Activated CD4-positive, alpha-beta T cell treated with anti-CD3 and anti-CD28 coated beads, Interleukin-2, amount 10 ng/mL, durations not matched to agents 24 days and 14 days (primary cell): ENCODE measurements at regions not wholly inside any gene's neighbourhood (a gene's known extent, or its start where the extent isn't known, plus 50 kb on each side); places are given as distances from the start of the nearest gene placed in this dataset.

Experiments used
- DNase-seq: peaks from one replicate; pipeline ENCODE4 v3.0.0; 2022
- H3K27ac Mint-ChIP-seq: one replicate; pipeline ENCODE4 v1.8.0; 2022; ENCODE audit warnings: mild to moderate bottlenecking, mixed read lengths
- H3K27me3 Mint-ChIP-seq: one replicate; pipeline ENCODE4 v1.8.0; 2022; ENCODE audit warnings: mixed read lengths
- H3K36me3 Mint-ChIP-seq: one replicate; pipeline ENCODE4 v1.8.0; 2022; ENCODE audit warnings: low read depth, mild to moderate bottlenecking, mixed read lengths
- H3K4me1 Mint-ChIP-seq: one replicate; pipeline ENCODE4 v1.8.0; 2021; ENCODE audit warnings: mixed read lengths
- H3K4me3 Mint-ChIP-seq: one replicate; pipeline ENCODE4 v1.8.0; 2022; ENCODE audit warnings: mild to moderate bottlenecking, moderate library complexity, mixed read lengths
- H3K9me3 Mint-ChIP-seq: one replicate; pipeline ENCODE4 v1.8.0; 2021; ENCODE audit warnings: mixed read lengths
- intact Hi-C: fragments of 100-400 bp; cut with micrococcal nuclease; formaldehyde crosslinking; loops from one replicate; pipeline ENCODE4 v1.15.1; 2023

DNA sequence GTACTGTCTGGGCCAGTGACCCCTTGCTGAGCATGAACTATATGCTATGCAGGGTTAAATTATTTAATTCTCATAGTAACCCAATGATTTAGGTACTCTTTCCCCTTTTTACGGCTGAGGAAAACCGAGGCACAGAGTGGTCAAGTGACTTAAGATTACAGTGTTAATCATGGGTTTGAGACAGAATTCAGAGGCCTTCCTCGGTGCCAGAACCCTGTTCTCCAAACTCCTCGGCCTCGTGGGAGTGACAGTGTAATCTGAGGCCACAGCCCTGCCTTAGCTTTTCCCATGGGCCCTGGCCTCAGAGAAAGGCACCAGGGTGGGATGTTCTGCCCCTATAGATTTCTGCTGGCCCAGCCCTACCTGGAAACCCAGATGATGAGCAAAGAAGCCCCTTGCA is 86.4 kb upstream of the ZNF648 start:
- Mint-ChIP-seq H3K4me1 (peaks cover 43% of the 10 kb centered on the region), H3K27ac (no peak overlapping the region)
- intact Hi-C loops = loop anchor here (2.0 to 10.0 kb wide), 2 partner anchors 101 to 637 kb away; partner anchors contain the start of gene NPL

DNA sequence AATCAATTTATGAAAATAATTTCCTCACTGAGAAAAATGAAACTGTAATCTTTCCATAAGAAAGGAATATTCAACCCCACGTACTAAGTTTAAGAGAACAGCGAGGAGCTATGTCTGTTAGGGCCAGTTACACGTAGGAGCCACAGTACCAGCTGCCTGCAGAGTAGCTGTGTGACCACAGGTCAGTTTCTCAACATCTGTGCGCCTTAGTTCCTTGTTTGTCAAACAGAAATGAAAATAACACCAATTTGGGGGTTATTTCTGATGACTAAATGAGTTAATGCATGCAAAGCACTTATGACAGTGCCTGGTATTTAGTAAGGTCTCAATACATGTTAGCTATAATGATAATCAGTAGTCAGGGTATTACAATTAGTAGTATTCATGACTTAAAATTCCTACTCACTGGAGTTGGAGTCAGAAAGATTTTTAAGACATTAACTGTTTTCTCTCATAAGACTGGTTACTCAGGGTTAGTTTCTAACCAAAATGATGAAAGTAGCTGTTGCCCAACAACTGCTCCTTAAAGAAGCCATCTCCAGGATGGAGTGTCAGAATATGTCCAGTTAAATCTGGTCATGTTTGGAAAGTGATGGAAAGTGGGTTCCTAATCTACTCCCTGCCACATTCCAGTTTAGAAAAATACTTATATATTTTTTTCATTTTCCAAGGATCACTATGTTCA is 85.8 kb upstream of the ZNF648 start:
- intact Hi-C loops = loop anchor here (10.0 kb wide), 1 partner anchor 638 kb away; the partner anchor contains the start of gene NPL
- H3K27me3 Mint-ChIP-seq = no peaks in the 10 kb centered on the region
- DNase-seq = no peak
- H3K4me3 Mint-ChIP-seq = no peak overlapping the region
- peaks cover 40% of the 10 kb centered on the region for H3K4me1 Mint-ChIP-seq
- no peaks in the 10 kb centered on the region for H3K9me3 Mint-ChIP-seq
- H3K36me3 Mint-ChIP-seq = no peaks in the 10 kb centered on the region
- no peak overlapping the region for H3K27ac Mint-ChIP-seq

More for the DNA sequence above, 86.4 kb upstream of the ZNF648 start:
- H3K9me3 Mint-ChIP-seq = no peaks in the 10 kb centered on the region
- no peaks in the 10 kb centered on the region for H3K36me3 Mint-ChIP-seq
- no peak overlapping the region for H3K4me3 Mint-ChIP-seq
- DNase-seq = no peak
- no peaks in the 10 kb centered on the region for H3K27me3 Mint-ChIP-seq

DNA sequence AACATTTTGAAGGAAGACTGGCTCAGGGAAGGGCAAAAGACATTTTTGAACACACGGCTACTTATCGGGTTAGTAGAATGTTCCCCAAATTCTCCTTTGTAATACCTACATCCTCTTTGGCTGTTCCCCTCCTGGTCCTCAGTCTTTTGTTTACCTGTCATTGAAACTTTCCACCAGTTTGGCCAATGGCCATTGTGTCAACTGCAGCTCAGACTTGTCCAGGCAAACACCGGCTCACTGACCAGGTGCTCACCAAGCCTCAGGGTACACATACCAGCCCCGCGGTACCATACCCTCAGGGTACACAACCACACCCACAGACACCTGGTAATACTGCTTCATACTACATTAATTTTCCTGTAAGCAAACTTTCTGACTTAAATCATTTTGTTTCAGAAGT is 84.8 kb upstream of the ZNF648 start:
- H3K4me1 Mint-ChIP-seq = peaks cover 40% of the 10 kb centered on the region
- no peaks in the 10 kb centered on the region for H3K27me3 Mint-ChIP-seq
- intact Hi-C loops = loop anchor here (10.0 kb wide), 1 partner anchor 639 kb away; the partner anchor contains the start of gene NPL
- no peak overlapping the region for H3K4me3 Mint-ChIP-seq
- H3K9me3 Mint-ChIP-seq = no peaks in the 10 kb centered on the region
- H3K36me3 Mint-ChIP-seq = no peaks in the 10 kb centered on the region
- DNase-seq = no peak
- no peak overlapping the region for H3K27ac Mint-ChIP-seq

DNA sequence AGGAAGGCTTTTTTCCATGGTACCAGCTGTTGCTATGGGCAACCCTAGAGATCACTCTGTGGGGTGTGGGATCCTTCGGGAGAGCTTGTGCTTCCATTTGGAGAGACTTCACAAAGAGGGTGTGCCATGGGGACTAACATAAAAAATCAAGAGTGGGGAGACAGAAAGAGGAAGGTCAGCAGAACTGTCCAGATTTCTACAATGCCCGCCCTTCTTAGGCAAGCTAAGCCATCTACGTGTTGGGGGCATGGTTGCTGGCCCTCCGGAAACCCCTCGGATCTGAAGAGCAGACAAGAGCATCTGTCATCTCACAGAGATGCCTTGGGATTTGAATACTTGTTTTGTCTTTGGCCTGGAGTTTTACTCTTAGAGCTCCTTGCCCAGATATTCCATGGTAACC is 83.9 kb upstream of the ZNF648 start:
- Mint-ChIP-seq H3K4me3 (no peak overlapping the region), H3K27ac (no peak overlapping the region), H3K36me3 (no peaks in the 10 kb centered on the region), H3K27me3 (peaks cover 2% of the 10 kb centered on the region), H3K9me3 (no peaks in the 10 kb centered on the region), H3K4me1 (peaks cover 40% of the 10 kb centered on the region)
- no peak for DNase-seq
- intact Hi-C loops = loop anchor here (10.0 kb wide), 1 partner anchor 639 kb away; the partner anchor contains the start of gene NPL

DNA sequence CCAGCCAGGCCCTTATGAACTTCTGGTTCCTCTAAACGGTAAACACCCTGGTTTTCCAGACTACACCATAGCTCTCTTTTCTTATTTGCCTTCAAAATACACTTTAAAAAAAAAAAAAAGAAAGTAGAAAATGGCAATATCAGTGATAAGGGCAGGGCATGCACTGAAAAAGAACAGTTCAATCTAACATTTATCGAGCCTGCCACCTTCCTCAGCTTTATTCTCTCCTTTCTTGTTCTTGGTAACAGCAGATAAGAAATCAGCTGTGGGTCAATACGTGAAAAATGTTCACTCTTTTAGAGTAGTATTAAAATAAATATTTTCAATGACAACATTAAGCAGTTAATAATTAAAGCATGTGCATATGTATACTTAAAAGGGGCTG is 83.1 kb upstream of the ZNF648 start:
- Mint-ChIP-seq H3K36me3 (no peaks in the 10 kb centered on the region), H3K27me3 (peaks cover 6% of the 10 kb centered on the region), H3K4me1 (peaks cover 36% of the 10 kb centered on the region), H3K9me3 (no peaks in the 10 kb centered on the region), H3K27ac (no peak overlapping the region), H3K4me3 (no peak overlapping the region)
- no peak for DNase-seq
- intact Hi-C loops = loop anchor here (10.0 kb wide), 1 partner anchor 640 kb away; the partner anchor contains the start of gene NPL

DNA sequence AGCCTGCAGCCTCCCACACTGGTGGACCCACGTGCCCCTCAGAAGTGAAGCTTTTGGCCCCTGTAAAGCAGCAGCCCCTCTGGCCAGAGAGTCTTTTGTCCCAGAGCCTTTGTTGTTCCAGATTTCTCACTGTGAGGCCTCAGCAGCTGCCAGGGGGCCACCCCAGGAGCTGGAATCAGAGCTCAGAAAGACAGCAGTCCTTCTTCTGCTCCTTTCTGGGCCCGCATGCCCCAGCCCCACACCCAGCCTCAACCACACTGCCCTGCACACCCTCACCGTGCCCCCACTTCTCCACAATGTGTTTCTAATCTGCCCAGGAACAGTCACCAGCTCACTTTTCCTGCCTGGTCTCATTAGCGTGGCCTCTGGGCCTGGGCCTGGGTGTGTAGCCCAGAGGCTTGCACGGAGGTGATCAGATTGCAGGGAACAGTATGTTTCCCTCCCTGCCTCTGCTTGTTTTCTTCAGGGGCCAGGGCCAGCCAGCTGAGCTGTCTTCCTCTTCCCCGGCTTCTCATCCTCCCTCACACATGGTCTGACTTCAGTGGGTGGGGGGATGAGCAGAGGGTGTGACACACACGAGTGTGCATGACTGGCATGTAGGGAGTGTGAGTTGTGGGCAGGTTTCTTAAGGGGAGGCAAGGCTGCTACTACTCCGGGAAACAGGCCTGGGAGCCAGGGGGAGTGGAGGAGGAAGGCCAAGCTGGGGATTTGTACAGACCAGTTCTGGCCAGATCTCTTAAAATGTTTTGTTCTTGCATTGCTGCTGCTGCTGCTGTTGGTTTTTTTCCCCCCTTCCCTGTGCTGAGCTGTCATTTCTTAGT is 82.5 kb upstream of the ZNF648 start:
- Mint-ChIP-seq H3K9me3 (no peaks in the 10 kb centered on the region), H3K4me1 (peaks cover 30% of the 10 kb centered on the region), H3K36me3 (no peaks in the 10 kb centered on the region), H3K27ac (no peak overlapping the region), H3K27me3 (peaks cover 6% of the 10 kb centered on the region), H3K4me3 (no peak overlapping the region)
- no peak for DNase-seq
- intact Hi-C loops = loop anchor here (1.0 to 10.0 kb wide), 3 partner anchors 59 to 641 kb away; partner anchors contain the start of gene NPL

DNA sequence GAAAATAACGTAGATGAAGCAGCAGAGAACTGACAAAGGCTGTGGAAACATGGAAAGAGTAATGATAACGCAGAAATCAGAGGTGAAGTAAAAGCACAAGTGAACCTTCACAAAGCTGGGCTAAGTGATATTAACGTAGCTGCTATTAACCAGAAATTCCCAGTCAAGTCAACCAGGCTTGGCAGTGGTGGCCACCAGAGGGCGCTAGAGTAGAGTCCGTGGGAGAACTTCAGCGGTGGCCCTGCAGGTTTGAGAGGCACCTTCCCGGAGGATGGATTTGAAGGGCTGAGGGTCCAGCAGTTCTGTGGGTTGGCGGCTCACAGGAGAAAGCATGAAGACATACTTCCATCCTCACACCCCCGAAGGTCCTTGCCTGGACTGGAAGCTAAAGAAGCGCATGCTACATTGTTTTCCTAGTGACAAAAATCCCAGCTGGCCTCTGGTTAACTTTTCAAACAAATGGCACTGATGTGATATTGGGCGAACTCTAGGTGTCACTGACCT is 81.7 kb upstream of the ZNF648 start:
- Mint-ChIP-seq H3K27ac (no peak overlapping the region), H3K9me3 (no peaks in the 10 kb centered on the region), H3K4me3 (no peak overlapping the region), H3K27me3 (peaks cover 6% of the 10 kb centered on the region), H3K36me3 (no peaks in the 10 kb centered on the region), H3K4me1 (peaks cover 25% of the 10 kb centered on the region)
- intact Hi-C loops = loop anchor here (1.0 to 10.0 kb wide), 3 partner anchors 58 to 642 kb away; partner anchors contain the start of gene NPL
- DNase-seq = peak; percentile 96

DNA sequence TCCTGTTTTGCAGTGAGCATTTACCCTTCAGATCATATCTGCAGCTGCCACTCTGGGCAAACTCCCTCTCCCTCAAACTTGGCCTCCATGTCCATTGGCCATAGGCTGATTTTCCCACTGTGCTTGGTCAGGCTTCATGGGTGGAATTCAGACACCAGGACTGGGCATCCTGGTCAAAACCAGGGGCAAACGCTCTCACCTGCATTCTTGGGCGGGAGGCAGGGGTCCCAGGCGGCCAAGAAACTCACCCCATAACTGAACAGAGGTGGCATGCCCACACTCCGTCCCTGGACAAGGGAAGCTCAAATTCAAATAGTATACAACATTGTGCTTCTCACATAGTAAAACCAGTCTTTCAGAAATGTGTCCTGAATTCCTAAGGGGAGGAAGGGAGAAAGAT is 81.1 kb upstream of the ZNF648 start:
- Mint-ChIP-seq H3K4me1 (peaks cover 24% of the 10 kb centered on the region), H3K9me3 (no peaks in the 10 kb centered on the region), H3K27me3 (peaks cover 6% of the 10 kb centered on the region), H3K4me3 (no peak overlapping the region), H3K27ac (no peak overlapping the region), H3K36me3 (no peaks in the 10 kb centered on the region)
- DNase-seq = no peak
- intact Hi-C loops = loop anchor here (1.0 to 10.0 kb wide), 3 partner anchors 57 to 642 kb away; partner anchors contain the start of gene NPL

DNA sequence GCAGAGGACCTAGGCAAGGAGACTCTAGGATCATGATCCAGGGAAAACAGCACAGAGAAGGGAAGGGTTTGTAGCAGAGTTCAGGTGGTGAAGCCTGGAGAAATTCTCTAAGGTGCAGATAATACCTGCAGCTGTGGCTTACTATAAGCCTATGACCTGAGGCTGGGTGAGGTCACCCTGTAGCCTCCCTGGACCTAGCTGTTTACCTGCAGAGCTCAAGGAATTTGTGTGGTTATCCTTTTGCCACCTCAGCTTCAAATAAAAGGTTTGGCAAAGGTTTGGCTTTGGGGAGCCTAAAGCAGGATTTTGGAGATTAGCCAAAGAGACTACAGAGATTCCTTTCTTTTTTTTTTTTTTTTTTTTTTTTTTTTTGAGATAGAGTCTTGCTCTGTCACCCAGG is 79.5 kb upstream of the ZNF648 start:
- intact Hi-C loops = loop anchor here (10.0 kb wide), 1 partner anchor 644 kb away; the partner anchor contains the start of gene NPL
- Mint-ChIP-seq H3K9me3 (peaks cover 4% of the 10 kb centered on the region), H3K36me3 (no peaks in the 10 kb centered on the region), H3K4me3 (no peak overlapping the region), H3K27me3 (peaks cover 6% of the 10 kb centered on the region), H3K4me1 (peaks cover 24% of the 10 kb centered on the region), H3K27ac (no peak overlapping the region)
- DNase-seq = no peak

DNA sequence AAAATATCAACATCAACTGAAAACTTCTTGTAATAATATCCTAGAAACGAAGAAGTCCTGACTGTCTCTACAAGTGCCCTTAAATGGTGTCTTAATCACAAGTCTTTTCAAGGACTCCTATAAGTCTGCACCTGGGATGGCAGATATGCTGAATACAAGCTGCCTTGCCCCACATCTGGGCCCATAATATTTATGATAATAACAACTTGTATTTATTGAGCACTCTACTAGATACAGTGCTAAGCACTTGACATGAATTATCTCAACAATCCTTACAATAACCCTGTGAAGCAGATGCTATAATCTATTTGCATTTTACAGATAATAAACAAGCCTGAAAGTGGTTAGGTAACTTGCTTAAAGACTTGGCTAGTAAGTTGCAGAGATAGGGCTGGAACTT is 78.0 kb upstream of the ZNF648 start:
- peaks cover 14% of the 10 kb centered on the region for H3K4me1 Mint-ChIP-seq

DNA sequence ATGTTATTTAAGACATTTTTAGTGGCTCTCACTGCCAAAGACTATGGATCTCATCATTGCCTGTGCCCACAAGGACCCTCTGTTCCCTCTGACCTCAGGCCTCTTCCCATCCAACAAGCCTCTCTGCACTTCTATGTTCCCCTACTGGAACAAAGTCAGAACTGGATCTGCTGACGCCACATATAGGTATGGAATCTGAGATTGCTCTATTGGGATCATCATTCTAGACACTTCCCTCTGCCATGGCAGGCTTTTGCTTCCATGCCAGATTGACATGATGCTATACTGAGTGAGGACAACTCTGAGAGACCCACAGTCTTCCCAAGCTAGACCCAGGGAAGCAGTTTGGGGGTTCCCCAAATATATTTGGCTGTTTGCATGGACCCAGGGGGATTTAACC is 76.0 kb upstream of the ZNF648 start:
- Mint-ChIP-seq H3K4me1 (peaks cover 4% of the 10 kb centered on the region), H3K9me3 (peaks cover 4% of the 10 kb centered on the region), H3K27ac (no peak overlapping the region), H3K4me3 (no peak overlapping the region), H3K27me3 (peaks cover 6% of the 10 kb centered on the region), H3K36me3 (no peaks in the 10 kb centered on the region)
- no peak for DNase-seq
- intact Hi-C loops = no loop called here

More for the DNA sequence above, 78.0 kb upstream of the ZNF648 start:
- H3K4me3 Mint-ChIP-seq = no peak overlapping the region
- peaks cover 6% of the 10 kb centered on the region for H3K27me3 Mint-ChIP-seq
- no peak overlapping the region for H3K27ac Mint-ChIP-seq
- H3K36me3 Mint-ChIP-seq = no peaks in the 10 kb centered on the region
- intact Hi-C loops = no loop called here
- peaks cover 4% of the 10 kb centered on the region for H3K9me3 Mint-ChIP-seq
- no peak for DNase-seq

DNA sequence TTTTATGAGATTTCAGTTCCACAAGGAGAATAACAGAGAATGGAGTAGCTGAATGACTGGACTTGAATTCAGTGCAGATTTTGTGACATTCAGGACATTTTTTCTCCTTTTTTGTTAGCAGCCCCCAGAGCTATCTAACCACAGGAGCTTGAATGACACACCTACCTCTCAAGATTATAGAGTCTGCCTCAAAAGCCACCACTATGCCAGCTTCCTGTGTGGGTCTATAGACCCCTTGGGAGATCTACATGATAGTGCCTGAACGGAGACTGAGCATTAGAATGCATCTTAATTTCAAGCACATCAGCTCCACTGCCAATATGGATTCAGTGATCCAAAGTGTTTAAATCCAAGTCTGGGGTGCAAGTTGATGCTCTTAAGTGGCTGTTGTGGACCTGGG is 74.4 kb upstream of the ZNF648 start:
- peaks cover 4% of the 10 kb centered on the region for H3K4me1 Mint-ChIP-seq
- DNase-seq = no peak
- no peaks in the 10 kb centered on the region for H3K36me3 Mint-ChIP-seq
- peaks cover 4% of the 10 kb centered on the region for H3K9me3 Mint-ChIP-seq
- intact Hi-C loops = no loop called here
- H3K27ac Mint-ChIP-seq = no peak overlapping the region
- H3K27me3 Mint-ChIP-seq = peaks cover 6% of the 10 kb centered on the region
- H3K4me3 Mint-ChIP-seq = no peak overlapping the region

DNA sequence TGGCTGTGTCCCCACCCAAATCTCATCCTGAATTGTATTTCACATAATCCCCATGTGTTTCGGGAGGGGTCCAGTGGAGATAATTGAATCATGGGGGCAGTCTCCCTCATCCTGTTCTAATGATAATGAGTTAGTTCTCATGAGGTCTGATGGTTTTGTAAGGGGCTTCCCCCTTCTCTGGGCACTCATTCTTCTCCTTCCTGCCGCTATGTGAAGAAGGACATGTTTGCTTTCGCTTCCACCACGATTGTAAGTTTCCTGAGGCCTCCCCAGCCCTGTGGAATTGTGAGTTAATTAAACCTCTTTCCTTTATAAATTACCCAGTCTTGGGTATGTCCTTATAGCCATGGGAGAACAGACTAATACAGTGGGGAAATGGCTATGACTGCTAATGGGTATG is 72.7 kb upstream of the ZNF648 start:
- Mint-ChIP-seq H3K4me1 (peaks cover 4% of the 10 kb centered on the region), H3K27ac (no peak overlapping the region), H3K27me3 (no peaks in the 10 kb centered on the region), H3K36me3 (no peaks in the 10 kb centered on the region), H3K9me3 (peaks cover 4% of the 10 kb centered on the region), H3K4me3 (no peak overlapping the region)
- intact Hi-C loops = no loop called here
- no peak for DNase-seq

DNA sequence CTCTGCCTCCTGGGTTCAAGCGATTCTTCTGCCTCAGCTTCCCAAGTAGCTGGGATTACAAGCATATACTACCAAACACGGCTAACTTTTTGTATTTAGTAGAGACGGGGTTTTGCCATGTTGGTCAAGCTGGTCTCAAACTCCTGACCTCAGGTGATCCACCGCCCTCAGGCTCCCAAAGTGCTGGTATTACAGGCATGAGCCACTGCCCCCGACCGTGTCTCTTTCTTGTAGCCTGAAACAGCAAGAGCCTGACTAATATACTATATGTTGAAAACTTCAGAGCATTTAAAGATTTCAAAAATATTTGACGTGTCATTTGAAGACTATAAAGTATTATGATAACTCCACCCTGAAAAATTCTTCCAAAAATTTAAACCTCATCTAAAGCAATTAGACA is 71.7 kb upstream of the ZNF648 start:
- H3K27me3 Mint-ChIP-seq = no peaks in the 10 kb centered on the region

More for the DNA sequence above, 71.7 kb upstream of the ZNF648 start:
- Mint-ChIP-seq H3K36me3 (no peaks in the 10 kb centered on the region), H3K4me3 (no peak overlapping the region), H3K27ac (no peak overlapping the region), H3K9me3 (peaks cover 4% of the 10 kb centered on the region), H3K4me1 (peaks cover 4% of the 10 kb centered on the region)
- no peak for DNase-seq
- intact Hi-C loops = no loop called here
